Epithelial cell of esophagus (primary cell): ENCODE measurements at regions not wholly inside any gene's neighbourhood (a gene's known extent, or its start where the extent isn't known, plus 50 kb on each side); places are given as distances from the start of the nearest gene placed in this dataset.
"Not testable (repeated sequence)": the region's sequence is repeated elsewhere in the genome, so short reads cannot be mapped to it uniquely, and the experiment has no call there.

Experiments
- DNase-seq: peaks from one replicate; pipeline ENCODE4 v3.0.0; 2010; ENCODE audit warnings: low read depth
- H3K4me3 ChIP-seq: 2 replicates; pipeline ENCODE4 v1.5.1; 2011; ENCODE audit warnings: mild to moderate bottlenecking, low read length, control low read depth
- TF ChIP-seq, protein P1 (sequence below): IDR thresholded peaks from 2 replicates; pipeline ENCODE4 v1.5.1; 2011; ENCODE audit warnings: low read depth, mild to moderate bottlenecking, low read length, control low read depth, inconsistent platforms; ENCODE audit not compliant: insufficient read depth; ENCODE audit errors: missing control alignments

DNA sequence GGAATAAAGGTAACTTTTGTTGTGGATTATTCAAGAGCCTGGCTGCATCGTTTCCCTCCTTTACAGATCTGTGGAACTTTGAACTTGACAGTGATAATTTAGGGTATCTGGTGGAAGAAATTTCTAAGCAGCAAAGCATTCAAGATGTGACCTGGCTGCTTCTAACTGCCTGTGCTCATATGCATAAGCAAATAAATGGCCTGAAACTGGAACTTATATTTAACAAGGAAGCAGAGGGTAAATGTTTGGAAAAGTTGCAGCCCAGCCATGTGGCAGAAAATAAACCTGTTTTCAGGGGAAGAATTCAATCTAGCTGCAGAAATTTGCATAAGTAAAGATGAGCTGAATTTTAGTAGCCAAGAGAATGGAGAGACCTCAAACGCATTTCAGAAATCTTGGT, 173.5 kb downstream of the C6orf118 start:
- TF ChIP-seq, protein P1, sequence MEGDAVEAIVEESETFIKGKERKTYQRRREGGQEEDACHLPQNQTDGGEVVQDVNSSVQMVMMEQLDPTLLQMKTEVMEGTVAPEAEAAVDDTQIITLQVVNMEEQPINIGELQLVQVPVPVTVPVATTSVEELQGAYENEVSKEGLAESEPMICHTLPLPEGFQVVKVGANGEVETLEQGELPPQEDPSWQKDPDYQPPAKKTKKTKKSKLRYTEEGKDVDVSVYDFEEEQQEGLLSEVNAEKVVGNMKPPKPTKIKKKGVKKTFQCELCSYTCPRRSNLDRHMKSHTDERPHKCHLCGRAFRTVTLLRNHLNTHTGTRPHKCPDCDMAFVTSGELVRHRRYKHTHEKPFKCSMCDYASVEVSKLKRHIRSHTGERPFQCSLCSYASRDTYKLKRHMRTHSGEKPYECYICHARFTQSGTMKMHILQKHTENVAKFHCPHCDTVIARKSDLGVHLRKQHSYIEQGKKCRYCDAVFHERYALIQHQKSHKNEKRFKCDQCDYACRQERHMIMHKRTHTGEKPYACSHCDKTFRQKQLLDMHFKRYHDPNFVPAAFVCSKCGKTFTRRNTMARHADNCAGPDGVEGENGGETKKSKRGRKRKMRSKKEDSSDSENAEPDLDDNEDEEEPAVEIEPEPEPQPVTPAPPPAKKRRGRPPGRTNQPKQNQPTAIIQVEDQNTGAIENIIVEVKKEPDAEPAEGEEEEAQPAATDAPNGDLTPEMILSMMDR: no peak
- H3K4me3 ChIP-seq: no peak overlapping the region
- DNase-seq: no peak

DNA sequence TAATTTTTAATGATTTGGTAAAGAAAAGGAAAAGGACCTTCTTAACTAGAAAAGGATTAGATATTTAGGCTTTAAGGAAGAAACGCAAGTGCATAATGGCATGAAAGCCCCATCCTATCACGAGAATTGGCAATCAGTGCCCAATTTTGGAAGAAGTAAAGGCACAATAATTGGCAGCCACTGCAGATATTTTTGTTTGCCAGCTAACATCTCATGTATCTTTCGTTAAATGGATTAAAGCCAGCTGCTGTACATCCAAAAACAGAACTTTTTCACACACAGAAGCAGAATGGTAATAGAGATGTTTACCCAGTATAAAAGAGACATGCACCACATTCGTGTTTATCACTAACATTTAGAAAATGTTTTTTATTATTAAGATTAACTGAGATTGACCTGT, 180.3 kb downstream of the C6orf118 start:
- no peak overlapping the region for H3K4me3 ChIP-seq
- no peak for DNase-seq
- TF ChIP-seq, protein P1: no peak

DNA sequence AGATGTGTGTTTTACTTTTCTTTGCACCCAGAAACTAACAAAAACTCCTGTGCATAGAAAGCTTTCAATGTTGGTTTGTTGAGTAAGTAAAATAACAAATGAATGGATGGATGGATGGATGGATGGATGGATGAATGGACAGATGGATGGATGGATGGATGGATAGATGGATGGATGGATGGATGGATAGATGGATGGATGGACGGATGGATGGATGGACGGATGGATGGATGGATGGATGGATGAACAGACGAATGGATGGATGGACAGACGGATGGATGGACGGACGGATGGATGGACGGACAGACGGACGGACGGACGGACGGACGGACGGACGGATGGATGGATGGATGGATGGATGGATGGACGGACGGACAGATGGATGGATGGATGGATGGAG, 181.7 kb downstream of the C6orf118 start:
- H3K4me3 ChIP-seq, DNase-seq: not testable (repeated sequence)

DNA sequence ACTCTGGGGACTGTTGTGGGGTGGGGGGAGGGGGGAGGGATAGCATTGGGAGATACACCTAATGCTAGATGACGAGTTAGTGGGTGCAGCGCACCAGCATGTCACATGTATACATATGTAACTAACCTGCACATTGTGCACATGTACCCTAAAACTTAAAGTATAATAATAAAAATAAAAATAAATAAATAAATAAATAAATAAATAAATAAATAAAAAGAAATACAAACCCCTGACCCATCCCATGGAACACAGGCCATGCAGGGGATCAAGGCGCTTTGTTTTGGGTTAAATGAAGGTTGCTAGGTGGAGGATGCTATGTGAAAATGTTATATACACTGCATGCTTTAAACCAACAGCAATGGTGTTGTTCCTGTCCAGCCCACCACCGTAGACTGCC, 184.7 kb downstream of the C6orf118 start:
- H3K4me3 ChIP-seq, DNase-seq: not testable (repeated sequence)

GRCh38 chr6:165119231-165120020, 190.0 kb downstream of the C6orf118 start:
- DNase-seq: peak; percentile 55
- TF ChIP-seq, protein P1: no peak
- H3K4me3 ChIP-seq: no peak overlapping the region

DNA sequence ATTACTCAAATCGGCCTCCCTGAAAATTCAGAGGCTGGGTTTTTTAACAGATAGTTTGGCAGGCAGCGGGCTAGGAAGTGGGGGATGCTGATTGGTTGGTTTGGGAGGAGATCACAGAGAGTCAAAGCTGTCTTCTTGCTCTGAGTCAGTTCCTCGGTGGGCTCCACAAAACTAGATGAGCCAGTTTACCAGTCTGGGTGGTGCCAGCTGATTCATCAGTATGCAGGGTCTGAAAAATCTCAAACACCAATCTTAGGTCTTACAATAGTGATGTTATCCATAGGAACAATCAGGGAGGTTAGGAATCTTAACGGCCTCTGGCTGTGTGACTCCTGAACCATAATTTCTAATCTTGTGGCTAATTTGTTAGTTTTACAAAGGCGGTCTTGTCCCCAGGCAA, 190.7 kb downstream of the C6orf118 start:
- TF ChIP-seq, protein P1: no peak
- DNase-seq: peak; percentile 76

GRCh38 chr6:165117806-165118205, 191.6 kb downstream of the C6orf118 start:
- no peak overlapping the region for H3K4me3 ChIP-seq
- TF ChIP-seq, protein P1: no peak
- no peak for DNase-seq

More for the DNA sequence above, 190.7 kb downstream of the C6orf118 start:
- H3K4me3 ChIP-seq: no peak overlapping the region

DNA sequence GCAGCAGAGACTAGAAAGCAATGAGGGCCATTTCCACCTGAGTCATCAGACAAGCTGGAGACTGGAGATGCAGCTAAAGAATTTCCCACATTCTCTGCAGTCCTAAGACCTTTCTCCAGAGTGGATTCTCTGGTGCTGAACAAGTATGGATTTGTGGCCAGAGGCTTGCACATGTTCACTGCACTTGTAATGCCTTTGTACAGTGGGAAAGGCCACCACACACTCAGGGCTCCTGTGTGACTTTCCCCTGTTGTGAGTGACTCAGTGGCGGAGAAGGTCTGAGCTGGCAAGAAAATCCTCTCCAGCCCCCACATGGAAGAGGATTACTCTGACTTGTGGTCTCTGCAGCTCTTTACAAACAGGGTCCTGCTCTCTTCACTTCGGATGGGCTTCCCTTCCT, 192.3 kb downstream of the C6orf118 start:
- H3K4me3 ChIP-seq: no peak overlapping the region
- TF ChIP-seq, protein P1: no peak
- DNase-seq: peak; percentile 71
